Kidney epithelial cell (primary cell): ENCODE measurements at regions not wholly inside any gene's neighbourhood (a gene's known extent, or its start where the extent isn't known, plus 50 kb on each side); places are given as distances from the start of the nearest gene placed in this dataset.

Experiments
- DNase-seq: peaks from one replicate; pipeline ENCODE4 v3.0.0-alpha.2; 2010; ENCODE audit warnings: low read depth
- H3K27me3 ChIP-seq: 2 replicates; pipeline ENCODE4 v1.6.0; 2011; ENCODE audit warnings: low read length; ENCODE audit not compliant: control insufficient read depth, insufficient read depth
- H3K36me3 ChIP-seq: 2 replicates; pipeline ENCODE4 v1.5.1; 2011; ENCODE audit warnings: low read length; ENCODE audit not compliant: control insufficient read depth, insufficient read depth
- H3K4me3 ChIP-seq: 2 replicates; pipeline ENCODE4 v1.5.1; 2011; ENCODE audit warnings: low read depth, mild to moderate bottlenecking, control low read depth, low read length
- TF ChIP-seq, protein P1 (sequence below): IDR thresholded peaks from 2 replicates; pipeline ENCODE4 v1.5.1; 2011; ENCODE audit warnings: mild to moderate bottlenecking, moderate library complexity, low read length, control low read depth, inconsistent platforms; ENCODE audit not compliant: insufficient read depth, poor library complexity, severe bottlenecking

DNA sequence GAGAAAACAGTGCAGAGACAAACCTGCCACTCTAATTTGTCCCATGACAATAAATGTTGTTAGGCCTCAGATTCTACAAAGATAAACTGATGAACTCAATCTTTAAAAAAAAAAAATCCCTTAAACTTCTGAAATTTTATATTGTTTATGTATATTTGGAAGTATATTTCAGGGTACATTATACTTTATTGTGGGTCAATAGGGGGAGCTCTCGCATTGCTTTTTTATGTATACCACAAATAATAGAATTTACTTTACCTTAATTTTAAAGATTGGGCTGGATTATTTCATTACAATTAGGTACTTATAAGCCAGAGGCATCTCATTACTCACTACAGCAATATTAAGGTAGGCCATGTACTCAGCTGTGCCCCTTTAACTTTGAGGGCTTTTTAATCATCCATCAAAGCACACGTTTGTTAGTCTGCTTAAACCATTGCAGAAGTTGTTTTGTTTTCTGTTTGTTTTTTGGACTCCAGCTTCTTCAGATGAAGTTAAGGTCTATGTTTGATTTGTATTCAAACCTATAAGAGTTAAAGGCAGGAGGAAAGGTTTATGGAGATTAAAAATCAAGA is 56.3 kb upstream of the EYA4 start:
- DNase-seq: no peak
- Histone ChIP-seq H3K36me3 (no peaks in the 10 kb centered on the region), H3K4me3 (no peak overlapping the region), H3K27me3 (no peaks in the 10 kb centered on the region)
- TF ChIP-seq, protein P1, sequence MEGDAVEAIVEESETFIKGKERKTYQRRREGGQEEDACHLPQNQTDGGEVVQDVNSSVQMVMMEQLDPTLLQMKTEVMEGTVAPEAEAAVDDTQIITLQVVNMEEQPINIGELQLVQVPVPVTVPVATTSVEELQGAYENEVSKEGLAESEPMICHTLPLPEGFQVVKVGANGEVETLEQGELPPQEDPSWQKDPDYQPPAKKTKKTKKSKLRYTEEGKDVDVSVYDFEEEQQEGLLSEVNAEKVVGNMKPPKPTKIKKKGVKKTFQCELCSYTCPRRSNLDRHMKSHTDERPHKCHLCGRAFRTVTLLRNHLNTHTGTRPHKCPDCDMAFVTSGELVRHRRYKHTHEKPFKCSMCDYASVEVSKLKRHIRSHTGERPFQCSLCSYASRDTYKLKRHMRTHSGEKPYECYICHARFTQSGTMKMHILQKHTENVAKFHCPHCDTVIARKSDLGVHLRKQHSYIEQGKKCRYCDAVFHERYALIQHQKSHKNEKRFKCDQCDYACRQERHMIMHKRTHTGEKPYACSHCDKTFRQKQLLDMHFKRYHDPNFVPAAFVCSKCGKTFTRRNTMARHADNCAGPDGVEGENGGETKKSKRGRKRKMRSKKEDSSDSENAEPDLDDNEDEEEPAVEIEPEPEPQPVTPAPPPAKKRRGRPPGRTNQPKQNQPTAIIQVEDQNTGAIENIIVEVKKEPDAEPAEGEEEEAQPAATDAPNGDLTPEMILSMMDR: peak; percentile 57

DNA sequence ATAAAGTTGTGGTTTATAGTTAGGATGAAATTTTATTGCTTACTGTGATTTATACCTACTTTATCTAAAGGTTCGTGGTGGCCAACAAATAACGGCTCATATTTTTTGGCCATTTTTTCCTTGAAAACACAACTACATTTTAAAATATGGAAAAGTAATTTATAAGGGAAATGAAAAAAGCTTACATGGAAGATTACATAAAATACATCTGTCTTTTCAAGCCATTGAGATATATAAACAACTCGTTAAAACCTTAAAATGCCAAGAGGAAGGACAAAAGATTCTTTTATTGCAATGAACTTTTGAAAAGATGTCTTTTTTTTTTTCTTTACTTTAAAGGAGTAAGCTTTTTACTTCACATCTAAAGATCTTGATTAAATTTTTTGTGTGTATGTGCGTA is 55.4 kb upstream of the EYA4 start:
- Histone ChIP-seq H3K4me3 (no peak overlapping the region), H3K36me3 (no peaks in the 10 kb centered on the region), H3K27me3 (no peaks in the 10 kb centered on the region)
- no peak for DNase-seq
- TF ChIP-seq, protein P1: no peak

DNA sequence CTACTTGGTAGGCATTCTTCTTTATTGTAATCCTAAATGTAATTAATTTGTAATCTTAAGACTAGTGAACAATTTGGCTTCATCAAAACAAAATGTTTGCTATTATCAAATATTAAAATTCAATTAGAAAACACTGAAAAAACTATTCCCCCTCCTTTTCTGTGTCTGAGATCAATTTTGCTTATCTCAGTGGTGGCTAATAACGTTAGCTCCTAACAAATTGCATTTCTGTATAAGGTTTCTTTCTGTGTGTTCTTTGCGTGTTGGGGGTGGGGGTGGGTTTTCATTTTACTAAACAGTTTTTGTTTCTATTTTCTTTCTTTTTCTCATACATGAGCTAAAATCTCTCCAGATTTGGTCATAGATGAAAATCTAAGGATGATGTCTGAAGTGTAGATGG is 54.0 kb upstream of the EYA4 start:
- H3K4me3 ChIP-seq: no peak overlapping the region
- no peaks in the 10 kb centered on the region for H3K36me3 ChIP-seq
- no peak for DNase-seq
- TF ChIP-seq, protein P1: no peak
- H3K27me3 ChIP-seq: no peaks in the 10 kb centered on the region

DNA sequence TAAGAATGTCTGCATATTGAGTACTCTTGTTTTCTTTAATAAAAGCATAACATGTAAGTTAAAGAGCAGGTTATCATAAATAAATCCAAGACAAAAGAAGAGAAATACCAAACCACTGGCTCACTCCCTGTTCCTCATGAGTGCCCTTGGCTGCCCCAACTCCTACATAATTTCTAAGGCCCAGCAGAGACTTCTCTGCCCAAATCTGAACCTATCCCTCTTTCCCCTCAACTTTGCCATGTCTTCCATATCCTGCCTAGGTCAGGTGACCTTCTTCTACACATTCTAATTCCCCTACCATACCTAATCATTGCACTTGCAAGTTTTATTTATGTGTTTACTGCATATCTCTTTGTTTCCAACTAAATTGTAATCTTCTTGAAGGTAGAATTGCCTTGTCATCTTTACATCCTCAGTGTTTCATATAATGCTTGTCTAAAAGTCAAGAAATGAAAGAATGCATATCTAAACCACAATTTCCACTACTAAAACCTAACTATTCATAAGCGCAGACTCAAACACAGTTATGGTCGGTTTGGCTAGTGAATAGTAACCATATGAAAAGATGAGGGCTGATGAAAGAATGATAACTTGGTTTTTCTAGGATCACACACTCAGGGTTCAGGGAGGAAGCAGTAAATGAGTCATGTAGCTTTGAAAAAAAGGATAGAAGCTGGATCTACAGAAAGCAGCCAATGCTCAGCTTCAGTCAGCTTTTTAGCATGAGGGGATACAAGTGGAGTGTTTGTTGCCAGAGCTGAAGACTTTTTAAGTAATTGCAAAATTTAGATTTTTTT is 53.3 kb upstream of the EYA4 start:
- DNase-seq: no peak

DNA sequence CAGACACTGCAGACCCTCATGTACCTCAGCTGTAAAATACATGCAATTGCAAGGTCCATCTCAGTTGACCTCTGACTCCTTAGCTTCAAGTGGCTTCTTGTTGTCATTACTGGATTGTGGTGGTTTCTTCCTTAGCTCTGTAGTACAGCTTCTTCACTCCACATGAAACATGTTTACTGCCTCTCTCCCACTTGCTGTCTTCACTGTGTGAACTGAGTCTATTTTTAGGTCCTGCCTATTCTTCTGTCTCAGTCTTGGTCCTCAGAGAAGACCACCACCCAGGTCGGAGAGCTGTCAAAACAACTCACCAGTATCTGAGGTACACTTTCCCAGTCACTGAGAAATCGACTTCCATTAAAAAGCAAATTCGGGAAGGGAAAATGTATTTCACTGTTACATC is 50.2 kb upstream of the EYA4 start:
- no peaks in the 10 kb centered on the region for H3K27me3 ChIP-seq
- no peak for DNase-seq
- H3K4me3 ChIP-seq: no peak overlapping the region
- no peaks in the 10 kb centered on the region for H3K36me3 ChIP-seq
- TF ChIP-seq, protein P1: no peak

More for the DNA sequence above, 53.3 kb upstream of the EYA4 start:
- Histone ChIP-seq H3K36me3 (no peaks in the 10 kb centered on the region), H3K27me3 (no peaks in the 10 kb centered on the region), H3K4me3 (no peak overlapping the region)
- TF ChIP-seq, protein P1: no peak
